ENCODE measurements at regions not wholly inside any gene's neighbourhood (a gene's known extent, or its start where the extent isn't known, plus 50 kb on each side); places are given as distances from the start of the nearest gene placed in this dataset.

- in situ Hi-C loops (cut with HindIII; ENCODE audit: low pct_unique_long_range_greater_than_20kb, low sequenced_read_pairs): no loop called here
- no peak overlapping the region for H3K4me3 ChIP-seq (ENCODE audit: low read depth in 2 of 2, low read length in 2 of 2)
These were observed 142.2 kb upstream of the CNTN3 start for GRCh38 chr3:74756674-74757073.

GRCh38 chr3:74752290-74752689 is 137.8 kb upstream of the CNTN3 start:
- Histone ChIP-seq H3K4me1 (ENCODE audit: control insufficient read depth, insufficient read depth, low read length) (no peaks in the 10 kb centered on the region), H3K9me3 (ENCODE audit: control insufficient read depth, insufficient read depth, low read depth, low read length) (no peaks in the 10 kb centered on the region), H3K4me3 (ENCODE audit: low read depth in 2 of 2, low read length in 2 of 2) (no peak overlapping the region), H3K27me3 (ENCODE audit: control insufficient read depth, insufficient read depth, low read length) (no peaks in the 10 kb centered on the region), H3K36me3 (ENCODE audit: control insufficient read depth, insufficient read depth, low read length) (no peaks in the 10 kb centered on the region), H3K27ac (ENCODE audit: low read length) (no peak overlapping the region)
- DNase-seq (ENCODE audit: low read depth, low spot score) (no peak), ATAC-seq (no peak)
- in situ Hi-C loops (cut with HindIII; ENCODE audit: low pct_unique_long_range_greater_than_20kb, low sequenced_read_pairs) (no loop called here), intact Hi-C loops (cut with micrococcal nuclease; ENCODE audit: unreplicated experiment) (no loop called here)
- TF ChIP-seq POLR2AphosphoS5 (IDR thresholded peaks at IDR 0.05; ENCODE audit: low read depth, low read length) (no peak), REST (IDR thresholded peaks at IDR 0.05; ENCODE audit: insufficient read depth in 1 of 2, low read depth in 2 of 2, low read length in 1 of 2) (no peak), CTCF (IDR thresholded peaks at IDR 0.05) (no peak), SIN3A (IDR thresholded peaks at IDR 0.05; ENCODE audit: borderline replicate concordance, insufficient read depth, low read depth, low read length) (no peak), TCF7L2 (IDR thresholded peaks at IDR 0.05; ENCODE audit: low read depth, low read length) (no peak)
- BruUV-seq (replicated peaks): no TSS peak
- ChIA-PET POLR2A (no interaction called here), CTCF (no interaction called here)

More at GRCh38 chr3:74756674-74757073, 142.2 kb upstream of the CNTN3 start:
- H3K4me1 ChIP-seq (ENCODE audit: control insufficient read depth, insufficient read depth, low read length): no peaks in the 10 kb centered on the region
- ChIA-PET CTCF (no interaction called here), POLR2A (no interaction called here)
- intact Hi-C loops (cut with micrococcal nuclease; ENCODE audit: unreplicated experiment): no loop called here
- no peak for TF ChIP-seq SIN3A (IDR thresholded peaks at IDR 0.05; ENCODE audit: borderline replicate concordance, insufficient read depth, low read depth, low read length)
- H3K27me3 ChIP-seq (ENCODE audit: control insufficient read depth, insufficient read depth, low read length): no peaks in the 10 kb centered on the region
- H3K9me3 ChIP-seq (ENCODE audit: control insufficient read depth, insufficient read depth, low read depth, low read length): no peaks in the 10 kb centered on the region
- no peak for ATAC-seq
- H3K36me3 ChIP-seq (ENCODE audit: control insufficient read depth, insufficient read depth, low read length): no peaks in the 10 kb centered on the region
- BruUV-seq (replicated peaks): no TSS peak
- H3K27ac ChIP-seq (ENCODE audit: low read length): no peak overlapping the region
- no peak for DNase-seq (ENCODE audit: low read depth, low spot score)

- DNase-seq (ENCODE audit: low read depth, low spot score): no peak
- Histone ChIP-seq H3K9me3 (ENCODE audit: control insufficient read depth, insufficient read depth, low read depth, low read length) (no peaks in the 10 kb centered on the region), H3K4me3 (ENCODE audit: low read depth in 2 of 2, low read length in 2 of 2) (no peak overlapping the region), H3K27me3 (ENCODE audit: control insufficient read depth, insufficient read depth, low read length) (no peaks in the 10 kb centered on the region), H3K27ac (ENCODE audit: low read length) (no peak overlapping the region), H3K4me1 (ENCODE audit: control insufficient read depth, insufficient read depth, low read length) (no peaks in the 10 kb centered on the region), H3K36me3 (ENCODE audit: control insufficient read depth, insufficient read depth, low read length) (no peaks in the 10 kb centered on the region)
- intact Hi-C loops (cut with micrococcal nuclease; ENCODE audit: unreplicated experiment): no loop called here
- BruUV-seq (replicated peaks): no TSS peak
- in situ Hi-C loops (cut with HindIII; ENCODE audit: low pct_unique_long_range_greater_than_20kb, low sequenced_read_pairs): no loop called here
- ChIA-PET CTCF (no interaction called here), POLR2A (no interaction called here)
- TF ChIP-seq POLR2AphosphoS5 (IDR thresholded peaks at IDR 0.05; ENCODE audit: low read depth, low read length) (no peak), TCF7L2 (IDR thresholded peaks at IDR 0.05; ENCODE audit: low read depth, low read length) (no peak), REST (IDR thresholded peaks at IDR 0.05; ENCODE audit: insufficient read depth in 1 of 2, low read depth in 2 of 2, low read length in 1 of 2) (no peak), SIN3A (IDR thresholded peaks at IDR 0.05; ENCODE audit: borderline replicate concordance, insufficient read depth, low read depth, low read length) (no peak), CTCF (IDR thresholded peaks at IDR 0.05) (no peak)
- no peak for ATAC-seq
These were observed 137.3 kb upstream of the CNTN3 start for GRCh38 chr3:74751775-74752174.

All from Panc1 (cell line).